ENCODE measurements at regions not wholly inside any gene's neighbourhood (a gene's known extent, or its start where the extent isn't known, plus 50 kb on each side); places are given as distances from the start of the nearest gene placed in this dataset.

DNA sequence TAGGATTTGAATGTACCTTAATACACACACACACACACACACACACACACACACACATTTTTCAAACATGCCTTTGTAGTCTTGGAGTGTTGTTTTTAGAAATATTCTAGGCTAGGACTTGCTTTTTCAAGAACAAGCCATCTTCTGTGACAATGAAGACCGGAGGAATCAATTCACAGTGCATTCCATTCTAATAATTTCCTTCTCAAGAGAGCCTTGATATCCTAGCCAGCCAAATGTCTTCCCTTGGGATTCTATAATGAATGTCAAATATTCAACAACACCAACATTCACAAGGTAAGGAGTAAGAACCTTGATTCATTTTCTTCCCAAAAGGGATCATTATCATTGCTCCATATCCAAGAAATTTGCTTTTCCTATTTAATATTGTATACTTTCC lies 180.3 kb downstream of the SLITRK1 start:
- intact Hi-C loops (cut with DNase I): no loop called here
- TF ChIP-seq POLR2AphosphoS5 (IDR thresholded peaks at IDR 0.05) (no peak), CTCF (IDR thresholded peaks at IDR 0.05) (no peak), POLR2A (IDR thresholded peaks at IDR 0.05) (no peak)
- Histone ChIP-seq H3K27ac (no peak overlapping the region), H3K36me3 (no peaks in the 10 kb centered on the region), H3K27me3 (replicated peaks; ENCODE audit: insufficient read depth) (no peaks in the 10 kb centered on the region), H3K4me1 (replicated peaks) (no peaks in the 10 kb centered on the region), H3K4me3 (no peak overlapping the region), H3K9me3 (no peaks in the 10 kb centered on the region)
- WGBS: 72% methylated on average over 1 of the region's 1 CpG
- no peak for DNase-seq (ENCODE audit: low spot score)

DNA sequence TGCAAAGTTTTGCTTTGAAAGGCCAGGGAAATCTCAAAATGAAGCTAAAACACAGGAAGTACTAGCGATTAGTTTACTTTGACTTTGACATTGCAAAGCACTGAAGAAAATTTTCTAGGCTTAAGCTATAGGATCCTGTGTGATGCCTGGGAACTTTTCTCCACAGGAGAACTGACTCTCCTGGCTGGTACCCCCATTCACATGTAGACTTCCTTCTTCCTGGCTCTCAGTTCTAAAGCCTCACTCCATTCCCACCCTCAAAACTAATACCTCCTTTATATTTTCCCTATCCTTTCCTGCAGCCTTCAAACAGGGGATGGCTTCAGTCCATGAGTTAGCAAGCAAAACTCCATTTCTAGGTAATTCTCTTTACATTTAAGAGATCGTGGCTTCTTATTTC lies 189.5 kb downstream of the SLITRK1 start:
- no peak overlapping the region for H3K4me3 ChIP-seq
- no peaks in the 10 kb centered on the region for H3K9me3 ChIP-seq
- 81% methylated on average over 2 of the region's 2 CpGs for WGBS
- TF ChIP-seq CTCF (IDR thresholded peaks at IDR 0.05) (no peak), POLR2AphosphoS5 (IDR thresholded peaks at IDR 0.05) (no peak), POLR2A (IDR thresholded peaks at IDR 0.05) (no peak)
- H3K27me3 ChIP-seq (replicated peaks; ENCODE audit: insufficient read depth): no peaks in the 10 kb centered on the region
- H3K4me1 ChIP-seq (replicated peaks): no peaks in the 10 kb centered on the region
- H3K27ac ChIP-seq: no peak overlapping the region
- intact Hi-C loops (cut with DNase I): no loop called here
- DNase-seq (ENCODE audit: low spot score): no peak
- no peaks in the 10 kb centered on the region for H3K36me3 ChIP-seq

DNA sequence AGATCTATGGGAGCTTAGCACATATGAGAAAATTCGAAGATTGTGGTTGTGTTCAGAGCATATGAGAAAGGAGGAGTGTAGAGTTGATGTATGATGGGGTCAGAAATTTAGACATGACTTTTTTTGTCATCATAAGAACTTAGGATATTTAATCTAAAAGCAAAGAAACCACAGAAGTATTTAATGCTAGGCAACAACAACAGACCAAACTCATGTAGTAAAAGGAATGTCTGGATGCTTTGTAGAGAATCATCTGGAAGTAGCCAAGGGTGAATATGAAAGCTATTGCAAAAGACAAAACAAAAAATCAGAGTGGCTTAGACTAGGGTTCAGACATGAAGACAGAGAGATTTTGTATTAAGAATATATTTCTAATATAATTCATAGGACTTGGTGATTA lies 190.3 kb downstream of the SLITRK1 start:
- no peaks in the 10 kb centered on the region for H3K27me3 ChIP-seq (replicated peaks; ENCODE audit: insufficient read depth)
- intact Hi-C loops (cut with DNase I): no loop called here
- H3K36me3 ChIP-seq: no peaks in the 10 kb centered on the region
- no peak overlapping the region for H3K27ac ChIP-seq
- WGBS: 73% methylated on average over 1 of the region's 1 CpG
- no peak for DNase-seq (ENCODE audit: low spot score)
- H3K9me3 ChIP-seq: no peaks in the 10 kb centered on the region
- no peak overlapping the region for H3K4me3 ChIP-seq
- no peak for TF ChIP-seq POLR2A (IDR thresholded peaks at IDR 0.05)
- no peak for TF ChIP-seq POLR2AphosphoS5 (IDR thresholded peaks at IDR 0.05)
- no peak for TF ChIP-seq CTCF (IDR thresholded peaks at IDR 0.05)
- no peaks in the 10 kb centered on the region for H3K4me1 ChIP-seq (replicated peaks)

- Histone ChIP-seq H3K4me1 (replicated peaks) (no peaks in the 10 kb centered on the region), H3K36me3 (no peaks in the 10 kb centered on the region), H3K9me3 (no peaks in the 10 kb centered on the region), H3K27ac (no peak overlapping the region), H3K4me3 (no peak overlapping the region), H3K27me3 (replicated peaks; ENCODE audit: insufficient read depth) (no peaks in the 10 kb centered on the region)
- intact Hi-C loops (cut with DNase I): no loop called here
- TF ChIP-seq POLR2A (IDR thresholded peaks at IDR 0.05): no peak
- 59% methylated on average over 1 of the region's 1 CpG for WGBS
- DNase-seq (ENCODE audit: low spot score): no peak
Observed at GRCh38 chr13:83681547-83681946, 200.7 kb downstream of the SLITRK1 start.

GRCh38 chr13:83677985-83678384 lies 204.3 kb downstream of the SLITRK1 start:
- DNase-seq (ENCODE audit: low spot score): no peak
- Histone ChIP-seq H3K36me3 (no peaks in the 10 kb centered on the region), H3K9me3 (no peaks in the 10 kb centered on the region), H3K27ac (no peak overlapping the region), H3K27me3 (replicated peaks; ENCODE audit: insufficient read depth) (no peaks in the 10 kb centered on the region), H3K4me3 (no peak overlapping the region), H3K4me1 (replicated peaks) (no peaks in the 10 kb centered on the region)
- intact Hi-C loops (cut with DNase I): no loop called here
- TF ChIP-seq POLR2A (IDR thresholded peaks at IDR 0.05) (no peak), CTCF (IDR thresholded peaks at IDR 0.05) (no peak), POLR2AphosphoS5 (IDR thresholded peaks at IDR 0.05) (no peak)
